ENCODE measurements at regions not wholly inside any gene's neighbourhood (a gene's known extent, or its start where the extent isn't known, plus 50 kb on each side); places are given as distances from the start of the nearest gene placed in this dataset.

GRCh38 chr11:87871056-87871455, 304.2 kb downstream of the RAB38 start:
- TF ChIP-seq CTCF (IDR thresholded peaks at IDR 0.05) (no peak), POLR2A (IDR thresholded peaks at IDR 0.05) (no peak)
